C4-2B (cell line): ENCODE measurements at regions not wholly inside any gene's neighbourhood (a gene's known extent, or its start where the extent isn't known, plus 50 kb on each side); places are given as distances from the start of the nearest gene placed in this dataset.

ENCODE experiments used
- CTCF ChIP-seq: fragments of 450-650 bp; conservative IDR thresholded peaks from 2 replicates; pipeline ENCODE4 v1.5.1; 2017; ENCODE audit warnings: mild to moderate bottlenecking
- ZFX ChIP-seq: fragments of 450-650 bp; IDR thresholded peaks from 2 replicates; pipeline ENCODE4 v1.6.1; 2017

- no peak for TF ChIP-seq CTCF
- TF ChIP-seq ZFX: no peak
These were observed 468.1 kb upstream of the FANCL start for GRCh38 chr2:58709274-58709673.
